ENCODE measurements at regions not wholly inside any gene's neighbourhood (a gene's known extent, or its start where the extent isn't known, plus 50 kb on each side); places are given as distances from the start of the nearest gene placed in this dataset.
"Not testable (repeated sequence)": the region's sequence is repeated elsewhere in the genome, so short reads cannot be mapped to it uniquely, and the experiment has no call there.

- DNase-seq, result no peak
Measured at GRCh38 chr7:69062020-69062765, 536.1 kb upstream of the AUTS2 start.

- DNase-seq, result no peak
Measured at GRCh38 chr7:69067397-69067796, 530.9 kb upstream of the AUTS2 start.

- no peak for DNase-seq
Measured at GRCh38 chr7:69070476-69070875, 527.8 kb upstream of the AUTS2 start.

- DNase-seq, result no peak
Measured at GRCh38 chr7:69076566-69076965, 521.7 kb upstream of the AUTS2 start.

GRCh38 chr7:69078997-69079769, 519.1 kb upstream of the AUTS2 start:
- DNase-seq, result peak; percentile 51

- not testable (repeated sequence) for DNase-seq
Measured at GRCh38 chr7:69087281-69087680, 511.0 kb upstream of the AUTS2 start.

- no peak for DNase-seq
Measured at GRCh38 chr7:69088185-69088584, 510.1 kb upstream of the AUTS2 start.

GRCh38 chr7:69090936-69091335, 507.3 kb upstream of the AUTS2 start:
- DNase-seq, result no peak

GRCh38 chr7:69091521-69091920, 506.8 kb upstream of the AUTS2 start:
- no peak for DNase-seq

GRCh38 chr7:69095127-69095526, 503.1 kb upstream of the AUTS2 start:
- no peak for DNase-seq

- DNase-seq, result no peak
Measured at GRCh38 chr7:69095649-69096048, 502.6 kb upstream of the AUTS2 start.

GRCh38 chr7:69104023-69104422, 494.3 kb upstream of the AUTS2 start:
- DNase-seq, result no peak

- no peak for DNase-seq
Measured at GRCh38 chr7:69105092-69105491, 493.2 kb upstream of the AUTS2 start.

GRCh38 chr7:69105981-69106380, 492.3 kb upstream of the AUTS2 start:
- no peak for DNase-seq

GRCh38 chr7:69106449-69106848, 491.8 kb upstream of the AUTS2 start:
- DNase-seq, result not testable (repeated sequence)

GRCh38 chr7:69106946-69107345, 491.3 kb upstream of the AUTS2 start:
- DNase-seq, result not testable (repeated sequence)

GRCh38 chr7:69108097-69108496, 490.2 kb upstream of the AUTS2 start:
- no peak for DNase-seq

GRCh38 chr7:69109246-69109645, 489.0 kb upstream of the AUTS2 start:
- no peak for DNase-seq

GRCh38 chr7:69109879-69110278, 488.4 kb upstream of the AUTS2 start:
- no peak for DNase-seq

- DNase-seq, result no peak
Measured at GRCh38 chr7:69110450-69111050, 487.7 kb upstream of the AUTS2 start.

- DNase-seq, result no peak
Measured at GRCh38 chr7:69114374-69114773, 483.9 kb upstream of the AUTS2 start.

GRCh38 chr7:69115788-69116187, 482.5 kb upstream of the AUTS2 start:
- DNase-seq, result no peak

GRCh38 chr7:69116196-69116595, 482.1 kb upstream of the AUTS2 start:
- not testable (repeated sequence) for DNase-seq

GRCh38 chr7:69122953-69123352, 475.3 kb upstream of the AUTS2 start:
- DNase-seq, result no peak

Measured in right forelimb (tissue), 1 donor.